Gastrocnemius medialis (tissue), 4 donors: ENCODE measurements at regions not wholly inside any gene's neighbourhood (a gene's known extent, or its start where the extent isn't known, plus 50 kb on each side); places are given as distances from the start of the nearest gene placed in this dataset.

Source experiments
- POLR2A ChIP-seq, 2 donors: fragments of 450-650 bp; IDR thresholded peaks; one replicate each; pipeline ENCODE4 v1.6.1; 2017; ENCODE audit warnings: antibody characterized with exemption in 2 of 2, mild to moderate bottlenecking in 2 of 2, moderate library complexity in 2 of 2
- TF ChIP-seq, protein P1 (sequence below), 5 experiments: fragments of 450-650 bp in 3 of 5; fragments of 200-600 bp in 2 of 5; sonication (generic) in 2 of 5; IDR thresholded peaks in 4 of 5; conservative IDR thresholded peaks in 1 of 5; 1 replicate in 4 of 5; 2 replicates in 1 of 5; pipeline ENCODE4 v1.5.1; 2016 to 2019; ENCODE audit warnings: antibody characterized with exemption in 5 of 5, mild to moderate bottlenecking in 3 of 5, moderate library complexity in 3 of 5

GRCh38 chr20:40055711-40056110 lies 633.3 kb downstream of the MAFB start:
- TF ChIP-seq, protein P1, sequence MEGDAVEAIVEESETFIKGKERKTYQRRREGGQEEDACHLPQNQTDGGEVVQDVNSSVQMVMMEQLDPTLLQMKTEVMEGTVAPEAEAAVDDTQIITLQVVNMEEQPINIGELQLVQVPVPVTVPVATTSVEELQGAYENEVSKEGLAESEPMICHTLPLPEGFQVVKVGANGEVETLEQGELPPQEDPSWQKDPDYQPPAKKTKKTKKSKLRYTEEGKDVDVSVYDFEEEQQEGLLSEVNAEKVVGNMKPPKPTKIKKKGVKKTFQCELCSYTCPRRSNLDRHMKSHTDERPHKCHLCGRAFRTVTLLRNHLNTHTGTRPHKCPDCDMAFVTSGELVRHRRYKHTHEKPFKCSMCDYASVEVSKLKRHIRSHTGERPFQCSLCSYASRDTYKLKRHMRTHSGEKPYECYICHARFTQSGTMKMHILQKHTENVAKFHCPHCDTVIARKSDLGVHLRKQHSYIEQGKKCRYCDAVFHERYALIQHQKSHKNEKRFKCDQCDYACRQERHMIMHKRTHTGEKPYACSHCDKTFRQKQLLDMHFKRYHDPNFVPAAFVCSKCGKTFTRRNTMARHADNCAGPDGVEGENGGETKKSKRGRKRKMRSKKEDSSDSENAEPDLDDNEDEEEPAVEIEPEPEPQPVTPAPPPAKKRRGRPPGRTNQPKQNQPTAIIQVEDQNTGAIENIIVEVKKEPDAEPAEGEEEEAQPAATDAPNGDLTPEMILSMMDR (IDR thresholded peaks at IDR 0.05 in 4 of 5, conservative IDR thresholded peaks at IDR 0.05 in 1 of 5) = no peak
- TF ChIP-seq POLR2A (IDR thresholded peaks at IDR 0.05) = no peak
